Psoas muscle (tissue), 7 donors: ENCODE measurements at regions not wholly inside any gene's neighbourhood (a gene's known extent, or its start where the extent isn't known, plus 50 kb on each side); places are given as distances from the start of the nearest gene placed in this dataset.

ENCODE experiments used
- ATAC-seq, 4 donors: fragments of 200-7000 bp; cut with Tn5 transposase; one replicate each; pipeline ENCODE4 v1.9.1; 2020; ENCODE audit warnings: moderate library complexity in 3 of 4, mild to moderate bottlenecking in 2 of 4
- DNase-seq, 2 donors: peaks; one replicate each; pipeline ENCODE4 v3.0.0-alpha.2; 2020
- H3K27ac ChIP-seq: fragments of 200-600 bp; one replicate; pipeline ENCODE4 v1.8.0; 2022
- H3K27me3 ChIP-seq, 3 donors: fragments of 200-600 bp in 1 of 3; one replicate each; pipeline versions ENCODE4 v1.6.1 to v1.8.0; 2013 to 2022; ENCODE audit warnings: low read length in 2 of 3, mild to moderate bottlenecking in 2 of 3, moderate library complexity in 1 of 3; ENCODE audit not compliant: insufficient read depth in 3 of 3
- H3K36me3 ChIP-seq, 2 donors: fragments of 200-600 bp in 1 of 2; one replicate each; pipeline versions ENCODE4 v1.6.1 to v1.8.0; 2013 to 2022; ENCODE audit warnings: low read depth in 1 of 2, mild to moderate bottlenecking in 1 of 2, moderate library complexity in 1 of 2; ENCODE audit not compliant: insufficient read depth in 1 of 2
- H3K4me1 ChIP-seq: fragments of 200-600 bp; one replicate; pipeline ENCODE4 v1.8.0; 2022
- H3K4me3 ChIP-seq: fragments of 200-600 bp; one replicate; pipeline ENCODE4 v1.8.0; 2022; ENCODE audit warnings: mild to moderate bottlenecking
- H3K9me3 ChIP-seq: fragments of 200-600 bp; one replicate; pipeline ENCODE4 v1.8.0; 2022
- WGBS, 3 donors: extraction: QIAGEN DNeasy Blood & Tissue Kit; methylation state at CpG; one replicate each; pipeline versions ENCODE4 v1.1.6 to v1.1.7; 2013; 5-methylcytosine and 5-hydroxymethylcytosine counted together
- intact Hi-C, 2 donors: fragments of 100-400 bp; cut with DNase I; formaldehyde crosslinking; loops; one replicate each; pipeline versions ENCODE4 v1.11.0 to v1.14.2; 2022
- TF ChIP-seq, protein P1 (sequence below): fragments of 200-600 bp; IDR thresholded peaks from one replicate; pipeline ENCODE4 v1.8.0; 2022; ENCODE audit warnings: antibody characterized with exemption
- donor health status: healthy with polysubstance abuse.
- donor health status: DM: no; HTN: no; CAD: no; lungs with moderate emphysema.
- donor health status: Bipolar disorder and iron deficiency.
- donor health status: healthy.
- donor health status: DM: yes; HTN: yes; CAD: no.
- donor health status: DM: no; HTN: no; CAD: no.
- donor health status: DM: yes; HTN: yes; CAD: no.

GRCh38 chr12:124152731-124153130 lies 142.2 kb upstream of the RFLNA start:
- peak in 1 of 2 donors; percentile 17 for DNase-seq
- Histone ChIP-seq H3K27ac (no peak overlapping the region), H3K4me3 (no peak overlapping the region), H3K9me3 (no peaks in the 10 kb centered on the region), H3K27me3 (no peaks in the 10 kb centered on the region), H3K4me1 (peaks cover 3% of the 10 kb centered on the region), H3K36me3 (no peaks in the 10 kb centered on the region)
- ATAC-seq, result no peak
- 30 to 33% (median 33%) methylated on average over 8 of the region's 8 CpGs for WGBS, 3 donors
- intact Hi-C loops, result loop anchor here in 1 of 2 donors (10.0 kb wide), 1 partner anchor 132 kb away; no protein-coding TSS in a partner anchor
- TF ChIP-seq, protein P1, sequence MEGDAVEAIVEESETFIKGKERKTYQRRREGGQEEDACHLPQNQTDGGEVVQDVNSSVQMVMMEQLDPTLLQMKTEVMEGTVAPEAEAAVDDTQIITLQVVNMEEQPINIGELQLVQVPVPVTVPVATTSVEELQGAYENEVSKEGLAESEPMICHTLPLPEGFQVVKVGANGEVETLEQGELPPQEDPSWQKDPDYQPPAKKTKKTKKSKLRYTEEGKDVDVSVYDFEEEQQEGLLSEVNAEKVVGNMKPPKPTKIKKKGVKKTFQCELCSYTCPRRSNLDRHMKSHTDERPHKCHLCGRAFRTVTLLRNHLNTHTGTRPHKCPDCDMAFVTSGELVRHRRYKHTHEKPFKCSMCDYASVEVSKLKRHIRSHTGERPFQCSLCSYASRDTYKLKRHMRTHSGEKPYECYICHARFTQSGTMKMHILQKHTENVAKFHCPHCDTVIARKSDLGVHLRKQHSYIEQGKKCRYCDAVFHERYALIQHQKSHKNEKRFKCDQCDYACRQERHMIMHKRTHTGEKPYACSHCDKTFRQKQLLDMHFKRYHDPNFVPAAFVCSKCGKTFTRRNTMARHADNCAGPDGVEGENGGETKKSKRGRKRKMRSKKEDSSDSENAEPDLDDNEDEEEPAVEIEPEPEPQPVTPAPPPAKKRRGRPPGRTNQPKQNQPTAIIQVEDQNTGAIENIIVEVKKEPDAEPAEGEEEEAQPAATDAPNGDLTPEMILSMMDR, result no peak

DNA sequence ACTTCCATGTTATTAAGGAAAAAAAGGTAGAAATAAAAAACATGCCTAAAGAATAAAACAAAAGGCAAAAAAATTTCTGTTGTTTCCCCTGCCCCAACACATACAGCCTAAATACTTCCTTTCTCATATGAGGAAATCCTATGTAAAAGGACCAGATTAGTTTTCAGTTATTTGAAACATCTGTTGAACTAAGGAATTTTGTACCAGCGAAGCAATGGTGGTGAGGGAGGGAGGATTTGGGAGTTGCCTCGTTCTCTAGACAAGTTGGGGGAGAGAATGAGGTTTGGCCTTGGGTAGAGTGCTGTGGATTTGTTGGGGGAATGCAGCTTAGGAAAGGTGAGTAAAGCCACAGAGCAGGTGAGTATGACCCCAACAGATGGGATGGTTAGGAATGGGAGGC lies 141.5 kb upstream of the RFLNA start:
- Histone ChIP-seq H3K36me3 (no peaks in the 10 kb centered on the region), H3K27me3 (no peaks in the 10 kb centered on the region), H3K4me3 (no peak overlapping the region), H3K9me3 (no peaks in the 10 kb centered on the region), H3K4me1 (peaks cover 10% of the 10 kb centered on the region), H3K27ac (no peak overlapping the region)
- DNase-seq (no peak), ATAC-seq (no peak)
- WGBS, 3 donors, result 77 to 90% (median 82%) methylated on average over 2 of the region's 2 CpGs
- intact Hi-C loops, result loop anchor here in 1 of 2 donors (10.0 kb wide), 1 partner anchor 131 kb away; no protein-coding TSS in a partner anchor
- TF ChIP-seq, protein P1, result no peak

- Histone ChIP-seq H3K9me3 (no peaks in the 10 kb centered on the region), H3K36me3 (no peaks in the 10 kb centered on the region), H3K27me3 (no peaks in the 10 kb centered on the region), H3K27ac (peak overlapping the region; percentile 64), H3K4me1 (peaks cover 10% of the 10 kb centered on the region), H3K4me3 (no peak overlapping the region)
- DNase-seq (peak; percentile 32 to 81), ATAC-seq (peak; percentile 96 to 99 (median 98))
- intact Hi-C loops, result loop anchor here in 1 of 2 donors (10.0 kb wide), 1 partner anchor 127 kb away; no protein-coding TSS in a partner anchor
- TF ChIP-seq, protein P1, result peak; percentile 20
- 22 to 37% (median 29%) methylated on average over 7 of the region's 7 CpGs for WGBS, 3 donors
Measured at GRCh38 chr12:124157406-124157805, 137.5 kb upstream of the RFLNA start.

GRCh38 chr12:124159655-124160054 lies 135.2 kb upstream of the RFLNA start:
- Histone ChIP-seq H3K4me3 (no peak overlapping the region), H3K4me1 (peaks cover 10% of the 10 kb centered on the region), H3K9me3 (no peaks in the 10 kb centered on the region), H3K27ac (no peak overlapping the region), H3K36me3 (no peaks in the 10 kb centered on the region), H3K27me3 (no peaks in the 10 kb centered on the region)
- TF ChIP-seq, protein P1, result no peak
- 73 to 81% (median 79%) methylated on average over 9 of the region's 9 CpGs for WGBS, 3 donors
- ATAC-seq (no peak), DNase-seq (no peak)
- intact Hi-C loops, result loop anchor here in 1 of 2 donors (10.0 kb wide), 1 partner anchor 125 kb away; no protein-coding TSS in a partner anchor
